Gastroesophageal sphincter (tissue), 4 donors: ENCODE measurements at regions not wholly inside any gene's neighbourhood (a gene's known extent, or its start where the extent isn't known, plus 50 kb on each side); places are given as distances from the start of the nearest gene placed in this dataset.
"Not testable (repeated sequence)": the region's sequence is repeated elsewhere in the genome, so short reads cannot be mapped to it uniquely, and the experiment has no call there.

Experiments used
- ATAC-seq: fragments of 150-250 bp; one replicate; pipeline ENCODE4 v1.9.1; 2016; ENCODE audit warnings: mild to moderate bottlenecking, moderate library complexity
- H3K27ac ChIP-seq, 4 donors: fragments of 200-600 bp; sonication (generic) in 3 of 4; 1 replicate in 3 of 4; 2 replicates in 1 of 4; pipeline ENCODE4 v1.5.1; 2016 to 2019
- H3K27me3 ChIP-seq: fragments of 200-600 bp; sonication (generic); one replicate; pipeline ENCODE4 v1.5.1; 2019
- H3K36me3 ChIP-seq, 2 donors: fragments of 200-600 bp; sonication (generic); one replicate each; pipeline ENCODE4 v1.5.1; 2019; ENCODE audit warnings: control low read depth in 1 of 2
- H3K4me1 ChIP-seq, 3 donors: fragments of 200-600 bp; sonication (generic); 1 replicate in 2 of 3; 2 replicates in 1 of 3; pipeline ENCODE4 v1.5.1; 2016 to 2019; ENCODE audit warnings: control low read depth in 2 of 3
- H3K4me3 ChIP-seq, 2 donors: fragments of 200-600 bp; sonication (generic); one replicate each; pipeline ENCODE4 v1.5.1; 2019; ENCODE audit warnings: mild to moderate bottlenecking in 1 of 2, moderate library complexity in 1 of 2
- H3K9me3 ChIP-seq, 3 donors: fragments of 200-600 bp; sonication (generic); one replicate each; pipeline ENCODE4 v1.5.1; 2017 to 2019; ENCODE audit warnings: control low read depth in 2 of 3
- EP300 ChIP-seq: sonication (generic); formaldehyde crosslinking; IDR thresholded peaks from one replicate; pipeline ENCODE4 v1.6.1; 2017; ENCODE audit warnings: antibody characterized with exemption, mild to moderate bottlenecking
- POLR2A ChIP-seq, 2 donors: fragments of 450-650 bp; IDR thresholded peaks; one replicate each; pipeline ENCODE4 v1.6.1; 2017; ENCODE audit warnings: antibody characterized with exemption in 2 of 2, mild to moderate bottlenecking in 2 of 2, moderate library complexity in 1 of 2
- POLR2AphosphoS5 ChIP-seq: sonication (generic); formaldehyde crosslinking; IDR thresholded peaks from one replicate; pipeline ENCODE4 v1.6.1; 2017; ENCODE audit warnings: antibody characterized with exemption
- WGBS, 2 donors: methylation state at CpG; one replicate each; pipeline ENCODE4 v1.1.5; 2018; ENCODE audit warnings: low coverage in 1 of 2; 5-methylcytosine and 5-hydroxymethylcytosine counted together
- TF ChIP-seq, protein P1 (sequence below), 4 experiments: fragments of 200-600 bp in 2 of 4; fragments of 450-650 bp in 2 of 4; sonication (generic) in 1 of 4; IDR thresholded peaks; one replicate each; pipeline ENCODE4 v1.5.1; 2017 to 2019; ENCODE audit warnings: antibody characterized with exemption in 4 of 4, mild to moderate bottlenecking in 2 of 4, moderate library complexity in 2 of 4

DNA sequence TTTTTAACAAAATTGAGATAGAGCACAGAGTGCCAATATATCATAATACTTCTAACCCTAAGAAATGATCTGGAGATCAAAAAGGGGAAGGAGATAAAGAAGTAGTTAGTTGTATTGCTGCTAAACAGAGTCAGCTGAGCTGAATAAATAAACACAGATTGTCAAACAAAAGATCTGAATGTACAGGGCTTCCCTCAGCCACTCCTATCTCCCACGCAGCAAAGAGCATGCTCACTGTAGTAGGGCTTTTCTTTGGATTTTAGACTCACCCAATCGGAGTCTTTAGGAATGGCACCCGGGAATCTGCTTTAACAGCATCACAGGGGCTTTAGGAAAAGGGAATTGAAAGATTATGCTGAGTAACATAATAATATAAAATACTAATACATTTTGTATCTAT is 222.2 kb upstream of the STXBP5 start:
- H3K4me3 ChIP-seq, result no peak overlapping the region
- 48 to 73% methylated on average over 3 of the region's 3 CpGs for WGBS, 2 donors
- TF ChIP-seq POLR2A (IDR thresholded peaks at IDR 0.05) (no peak), EP300 (no peak), POLR2AphosphoS5 (no peak)
- TF ChIP-seq, protein P1, sequence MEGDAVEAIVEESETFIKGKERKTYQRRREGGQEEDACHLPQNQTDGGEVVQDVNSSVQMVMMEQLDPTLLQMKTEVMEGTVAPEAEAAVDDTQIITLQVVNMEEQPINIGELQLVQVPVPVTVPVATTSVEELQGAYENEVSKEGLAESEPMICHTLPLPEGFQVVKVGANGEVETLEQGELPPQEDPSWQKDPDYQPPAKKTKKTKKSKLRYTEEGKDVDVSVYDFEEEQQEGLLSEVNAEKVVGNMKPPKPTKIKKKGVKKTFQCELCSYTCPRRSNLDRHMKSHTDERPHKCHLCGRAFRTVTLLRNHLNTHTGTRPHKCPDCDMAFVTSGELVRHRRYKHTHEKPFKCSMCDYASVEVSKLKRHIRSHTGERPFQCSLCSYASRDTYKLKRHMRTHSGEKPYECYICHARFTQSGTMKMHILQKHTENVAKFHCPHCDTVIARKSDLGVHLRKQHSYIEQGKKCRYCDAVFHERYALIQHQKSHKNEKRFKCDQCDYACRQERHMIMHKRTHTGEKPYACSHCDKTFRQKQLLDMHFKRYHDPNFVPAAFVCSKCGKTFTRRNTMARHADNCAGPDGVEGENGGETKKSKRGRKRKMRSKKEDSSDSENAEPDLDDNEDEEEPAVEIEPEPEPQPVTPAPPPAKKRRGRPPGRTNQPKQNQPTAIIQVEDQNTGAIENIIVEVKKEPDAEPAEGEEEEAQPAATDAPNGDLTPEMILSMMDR (IDR thresholded peaks at IDR 0.05), result no peak
- peaks cover 0 to 2% (median 0%) of the 10 kb centered on the region in 3 donors for H3K9me3 ChIP-seq
- ATAC-seq, result no peak
- H3K27ac ChIP-seq, result no peak overlapping the region
- no peaks in the 10 kb centered on the region for H3K4me1 ChIP-seq
- H3K36me3 ChIP-seq, result no peaks in the 10 kb centered on the region
- H3K27me3 ChIP-seq, result no peaks in the 10 kb centered on the region

DNA sequence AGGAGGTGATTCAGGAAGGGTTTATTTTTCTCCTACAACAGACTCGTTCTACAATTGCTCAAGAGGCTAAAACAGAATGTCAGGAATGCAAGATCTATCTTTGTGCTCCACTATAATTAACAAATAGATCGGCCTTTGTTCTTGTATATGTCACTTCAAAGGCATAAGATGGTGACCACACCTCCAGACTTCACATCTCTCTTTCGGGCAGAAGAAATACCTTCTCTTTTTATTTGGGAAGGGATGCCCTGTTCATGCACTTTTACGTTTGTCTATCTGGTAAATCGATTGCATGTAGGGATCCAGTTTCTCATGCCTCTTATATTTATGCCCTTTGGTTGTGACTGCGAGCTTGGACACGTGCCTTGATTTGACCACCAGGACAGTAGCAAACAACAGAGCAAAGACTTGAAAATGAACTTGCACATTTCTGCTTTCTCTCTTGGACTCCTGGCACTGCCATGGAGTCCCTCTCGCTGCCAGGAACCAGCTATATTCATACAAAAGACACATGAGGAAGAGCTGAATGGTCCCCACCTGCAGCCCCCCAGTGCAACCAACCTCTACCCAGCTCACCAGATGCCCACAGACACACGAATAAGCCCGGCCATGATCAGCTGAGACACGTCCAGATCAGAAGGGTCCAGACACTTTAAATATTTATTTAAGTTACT is 219.8 kb upstream of the STXBP5 start:
- Histone ChIP-seq H3K4me1 (no peaks in the 10 kb centered on the region), H3K27me3 (no peaks in the 10 kb centered on the region), H3K36me3 (no peaks in the 10 kb centered on the region), H3K27ac (no peak overlapping the region), H3K9me3 (peaks cover 0 to 6% (median 0%) of the 10 kb centered on the region in 3 donors), H3K4me3 (no peak overlapping the region)
- 47 to 70% methylated on average over 7 to 9 of the region's 11 CpGs for WGBS, 2 donors
- no peak for ATAC-seq
- TF ChIP-seq, protein P1 (IDR thresholded peaks at IDR 0.05), result no peak
- TF ChIP-seq POLR2AphosphoS5, result no peak
- no peak for TF ChIP-seq POLR2A (IDR thresholded peaks at IDR 0.05)
- TF ChIP-seq EP300, result no peak

DNA sequence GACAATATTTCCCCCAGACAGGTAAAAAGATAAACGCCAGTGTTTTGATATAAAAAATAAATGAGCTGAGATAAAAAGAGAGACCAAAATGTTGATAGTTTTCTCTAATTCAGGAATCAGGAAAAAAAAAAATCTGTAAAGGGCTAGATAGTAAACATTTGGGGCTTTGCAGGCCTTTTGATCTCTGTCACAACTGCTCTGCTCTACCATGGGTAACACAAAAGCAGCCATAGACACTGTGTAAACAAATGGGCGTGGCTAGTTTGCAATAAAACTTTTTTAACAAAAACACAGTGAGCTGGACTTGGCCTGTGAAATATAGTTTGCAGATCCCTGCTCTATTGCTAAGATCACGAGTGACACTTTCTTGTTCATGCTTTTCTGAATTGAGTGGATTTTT is 219.1 kb upstream of the STXBP5 start:
- no peak overlapping the region for H3K27ac ChIP-seq
- H3K36me3 ChIP-seq, result no peaks in the 10 kb centered on the region
- peaks cover 0 to 6% (median 0%) of the 10 kb centered on the region in 3 donors for H3K9me3 ChIP-seq
- no peak for ATAC-seq
- 43 to 49% methylated on average over 2 to 3 of the region's 3 CpGs for WGBS, 2 donors
- H3K27me3 ChIP-seq, result no peaks in the 10 kb centered on the region
- TF ChIP-seq EP300 (no peak), POLR2A (IDR thresholded peaks at IDR 0.05) (no peak), POLR2AphosphoS5 (no peak)
- TF ChIP-seq, protein P1 (IDR thresholded peaks at IDR 0.05), result no peak
- no peak overlapping the region for H3K4me3 ChIP-seq
- no peaks in the 10 kb centered on the region for H3K4me1 ChIP-seq

DNA sequence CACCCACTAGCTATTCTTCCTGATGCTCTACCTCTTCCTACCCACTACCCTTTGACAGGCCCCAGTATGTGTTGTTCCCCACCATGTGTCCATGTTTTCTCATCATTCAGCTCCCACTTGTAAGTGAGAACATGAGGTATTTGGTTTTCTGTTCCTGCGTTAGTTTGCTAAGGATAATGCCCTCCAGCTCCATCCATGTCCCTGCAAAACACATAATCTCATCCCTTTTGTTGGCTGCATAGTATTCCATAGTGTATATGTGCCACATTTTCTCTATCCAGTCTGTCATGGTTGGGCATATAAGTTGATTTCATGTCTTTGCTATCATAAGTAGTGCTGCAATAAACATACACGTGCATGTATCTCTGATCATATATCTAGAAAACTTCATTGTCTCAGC is 218.3 kb upstream of the STXBP5 start:
- H3K27ac ChIP-seq, result no peak overlapping the region
- no peak overlapping the region for H3K4me3 ChIP-seq
- no peak for ATAC-seq
- no peaks in the 10 kb centered on the region for H3K4me1 ChIP-seq
- peaks cover 0 to 6% (median 0%) of the 10 kb centered on the region in 3 donors for H3K9me3 ChIP-seq
- H3K27me3 ChIP-seq, result no peaks in the 10 kb centered on the region
- TF ChIP-seq, protein P1 (IDR thresholded peaks at IDR 0.05), result no peak
- TF ChIP-seq POLR2AphosphoS5 (no peak), POLR2A (IDR thresholded peaks at IDR 0.05) (no peak), EP300 (no peak)
- no peaks in the 10 kb centered on the region for H3K36me3 ChIP-seq
- 100% methylated on average over 2 of the region's 2 CpGs for WGBS, 2 donors

DNA sequence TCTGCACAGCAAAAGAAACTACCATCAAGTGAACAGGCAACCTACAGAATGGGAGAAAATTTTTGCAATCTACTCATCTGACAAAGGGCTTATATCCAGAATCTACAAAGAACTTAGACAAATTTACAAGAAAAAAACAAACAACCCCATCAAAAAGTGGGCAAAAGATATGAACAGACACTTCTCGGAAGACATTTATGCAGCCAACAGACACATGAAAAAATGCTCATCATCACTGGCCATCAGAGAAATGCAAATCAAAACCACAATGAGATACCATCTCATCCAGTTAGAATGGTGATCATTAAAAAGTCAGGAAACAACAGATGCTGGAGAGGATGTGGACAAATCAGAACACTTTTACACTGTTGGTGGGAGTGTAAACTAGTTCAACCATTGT is 216.3 kb upstream of the STXBP5 start:
- 43% methylated on average over 1 of the region's 1 CpG; no CpG with 5 or more reads in 1 of the 2 donors for WGBS, 2 donors
- not testable (repeated sequence) for H3K36me3 ChIP-seq, ATAC-seq, H3K9me3 ChIP-seq, H3K4me1 ChIP-seq, H3K27ac ChIP-seq, H3K4me3 ChIP-seq, H3K27me3 ChIP-seq
